ENCODE measurements at regions not wholly inside any gene's neighbourhood (a gene's known extent, or its start where the extent isn't known, plus 50 kb on each side); places are given as distances from the start of the nearest gene placed in this dataset.

DNA sequence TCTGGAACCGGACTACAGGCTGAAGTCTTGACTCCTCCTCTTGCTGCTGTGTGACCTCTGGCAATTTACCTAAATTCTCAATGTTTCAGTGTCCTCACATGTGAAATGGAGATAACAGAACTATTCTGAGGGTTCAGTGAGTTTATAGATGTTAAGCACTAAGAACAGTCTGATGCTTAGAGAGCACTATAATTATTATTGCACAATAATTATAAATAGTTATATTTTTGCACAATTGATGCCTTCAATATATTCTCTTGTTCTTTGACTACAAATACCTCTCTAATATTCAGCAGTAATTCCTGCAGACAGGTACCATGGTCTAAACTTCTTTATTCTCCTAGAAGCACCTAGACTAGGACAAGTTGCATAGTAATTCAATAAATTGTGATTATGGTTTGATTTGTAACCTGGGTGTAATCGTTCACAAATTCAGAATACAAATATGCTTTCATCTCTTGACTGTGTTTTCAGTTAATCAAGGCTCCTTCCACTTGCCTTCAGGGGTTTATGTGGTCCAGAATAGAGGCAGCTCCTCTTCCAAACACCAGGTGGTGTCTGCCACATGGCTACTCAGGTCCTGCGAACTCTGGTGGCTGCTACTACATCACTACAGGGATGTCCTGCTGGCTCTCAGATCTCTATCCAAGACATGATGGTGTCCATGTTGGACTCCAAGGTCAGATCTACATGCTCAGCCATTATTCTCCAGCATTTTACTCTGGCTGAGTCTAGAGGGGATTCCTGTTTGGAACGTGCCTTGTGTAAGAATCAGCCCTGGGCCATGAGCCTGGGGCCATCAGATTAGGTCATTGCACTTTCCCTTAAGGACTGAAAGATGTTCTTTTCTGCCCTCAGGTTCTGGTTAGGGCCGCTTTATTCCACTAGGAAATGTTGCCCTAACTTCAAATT lies 103.4 kb downstream of the QRFPR start:
- DNase-seq = no peak

DNA sequence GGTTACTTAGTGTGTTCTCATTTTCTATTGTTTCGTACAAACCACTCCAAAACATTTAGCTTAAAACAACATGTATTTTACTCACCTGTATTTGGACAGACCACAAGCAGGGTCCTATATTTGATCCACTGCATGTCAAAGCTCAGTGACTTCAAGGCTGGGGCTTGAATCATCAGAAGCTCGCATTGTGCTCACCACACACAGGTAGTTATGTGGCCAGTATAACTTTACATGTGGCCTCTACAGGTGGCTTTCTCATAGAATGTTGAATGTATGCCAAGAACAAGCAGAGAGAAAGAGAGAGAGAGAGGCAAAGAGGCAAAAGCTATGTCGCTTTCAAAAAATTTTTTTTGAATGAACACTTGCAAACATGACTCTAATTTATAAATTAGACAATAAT lies 107.6 kb downstream of the QRFPR start:
- no peak for DNase-seq

DNA sequence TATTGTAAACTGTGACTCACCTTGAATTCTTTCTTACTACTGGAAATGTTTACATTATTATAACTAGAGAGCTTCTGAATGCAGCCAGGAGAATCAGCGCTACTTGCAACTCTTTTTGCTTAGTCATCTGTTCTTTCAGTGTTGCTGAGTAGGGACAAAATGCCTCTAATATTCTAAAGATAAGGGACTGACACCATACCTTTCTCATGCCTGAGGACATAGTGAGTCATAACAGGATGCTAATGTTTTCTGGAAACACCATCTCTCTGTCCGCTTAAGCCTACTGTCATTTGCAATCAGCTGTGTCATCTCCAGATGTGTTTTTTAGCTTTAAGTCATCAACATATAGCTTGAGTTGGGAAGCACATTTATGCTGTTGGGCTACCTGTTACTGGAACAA lies 108.3 kb downstream of the QRFPR start:
- DNase-seq = no peak

DNA sequence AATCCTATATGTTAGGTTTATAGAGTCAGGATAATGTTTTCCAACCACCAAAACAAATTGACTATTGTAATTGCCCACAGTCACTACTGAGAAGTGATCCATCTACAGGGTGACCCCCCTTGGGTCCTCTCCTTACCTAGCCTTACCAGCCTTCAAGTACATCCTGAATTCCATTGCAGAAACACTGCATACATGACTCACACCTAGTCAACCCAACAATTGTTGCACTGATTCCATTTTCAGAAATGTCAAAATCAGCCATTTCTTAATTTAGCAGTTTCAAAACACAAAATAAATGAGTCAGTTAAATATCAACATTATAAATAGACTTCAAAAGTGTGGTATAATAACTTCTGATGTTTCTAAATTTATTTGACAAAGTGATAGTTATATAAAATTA lies 106.3 kb upstream of the TNIP3 start:
- DNase-seq = no peak

DNA sequence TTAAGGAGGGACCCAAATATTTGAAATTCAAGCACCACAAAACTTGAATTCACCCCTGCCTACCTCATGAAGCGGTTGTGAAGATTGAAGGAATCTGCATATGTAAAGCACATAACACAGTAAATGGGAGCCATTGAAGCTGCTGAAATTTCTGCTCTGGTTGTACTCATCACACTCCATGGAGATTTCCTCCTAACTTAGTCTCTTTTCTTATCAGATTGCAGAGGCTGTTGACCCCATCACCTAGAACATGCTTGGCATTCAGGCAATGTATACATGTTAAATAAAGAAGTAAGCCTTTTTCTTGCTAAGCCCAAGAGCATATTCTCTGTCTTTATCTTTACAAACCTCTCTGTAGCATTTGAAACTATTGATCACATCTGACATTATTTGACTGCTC lies 104.9 kb upstream of the TNIP3 start:
- DNase-seq = no peak

DNA sequence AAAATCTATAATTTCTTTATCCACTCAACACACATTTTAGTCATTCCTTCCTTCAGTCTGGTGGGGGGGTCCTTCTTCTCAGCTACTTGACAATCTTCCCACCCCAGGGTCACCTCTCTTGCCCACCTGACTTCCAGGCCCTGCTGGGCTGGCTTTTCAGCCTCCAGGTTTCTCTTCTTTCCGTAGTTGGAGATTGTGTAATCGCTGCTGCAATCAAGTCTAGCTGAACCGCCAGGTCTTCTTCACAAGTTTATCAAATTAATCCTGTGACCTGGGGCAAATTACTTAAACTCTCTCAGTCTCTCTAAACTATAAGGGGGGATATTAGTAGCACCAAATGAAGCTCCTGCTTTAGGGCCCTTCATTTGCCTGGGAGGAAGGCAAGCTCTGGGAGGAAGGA lies 102.9 kb upstream of the TNIP3 start:
- DNase-seq = no peak

DNA sequence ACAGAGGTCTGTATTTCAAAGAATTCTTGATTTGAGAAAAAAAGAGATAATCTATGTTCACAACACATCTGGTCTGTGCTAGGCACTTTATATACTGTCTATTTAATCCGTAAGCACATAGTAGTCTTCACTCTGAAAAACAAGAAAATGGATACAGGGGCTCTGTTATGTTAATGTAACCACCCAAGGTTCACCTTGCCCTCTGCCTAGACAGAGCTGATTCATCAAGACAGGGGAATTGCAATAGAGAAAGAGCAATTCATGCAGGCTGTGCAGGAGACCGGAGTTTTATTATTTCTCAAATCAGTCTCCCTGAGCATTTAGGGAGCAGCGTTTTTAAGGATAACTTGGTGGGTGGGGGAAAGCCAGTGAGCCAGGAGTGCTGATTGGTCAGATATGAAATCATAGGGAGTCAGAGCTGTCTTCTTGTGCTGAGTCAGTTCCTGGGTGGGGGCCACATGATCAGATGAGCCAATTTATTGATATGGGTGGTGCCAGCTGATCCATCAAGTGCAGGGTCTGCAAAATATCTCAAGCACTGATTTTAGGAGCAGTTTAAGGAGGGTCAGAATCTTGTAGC lies 92.9 kb upstream of the TNIP3 start:
- peak in 1 of 2 donors; percentile 3 for DNase-seq

DNA sequence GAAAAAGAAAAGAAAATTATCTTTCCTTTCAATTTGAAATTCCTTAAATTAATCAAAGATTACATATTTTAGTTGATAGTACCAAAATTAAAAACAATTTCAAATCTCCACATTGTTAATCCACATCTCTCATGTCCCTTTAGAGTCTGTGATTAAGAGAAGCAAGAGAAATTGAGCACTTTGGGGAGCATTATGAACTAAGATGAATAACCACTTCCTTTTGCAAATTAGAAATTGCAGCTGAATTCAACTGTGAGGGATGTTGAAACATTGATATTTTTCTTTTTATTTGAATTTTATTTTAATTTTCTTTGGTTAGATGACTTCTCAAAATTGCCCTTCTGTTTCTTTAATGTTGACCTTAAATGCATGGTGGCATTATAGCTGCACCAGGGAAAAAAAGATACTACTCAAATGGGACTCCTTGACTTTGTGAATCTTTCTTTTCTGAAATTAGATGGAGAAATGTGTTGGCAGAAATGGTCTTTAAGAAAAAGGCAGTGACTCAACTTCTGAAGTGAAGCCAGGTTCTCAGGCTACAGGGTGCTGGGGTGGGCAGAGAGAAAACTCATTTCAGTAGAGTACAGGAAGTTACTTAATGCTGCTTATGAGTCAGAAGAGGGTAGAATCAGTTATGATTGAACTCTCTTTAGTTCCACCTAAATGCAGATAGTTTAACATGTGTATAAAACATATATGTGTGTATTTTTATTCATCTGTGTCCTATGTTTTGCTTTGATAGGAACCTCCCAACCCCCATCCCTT lies 92.0 kb upstream of the TNIP3 start:
- DNase-seq = peak; percentile 54 to 62

DNA sequence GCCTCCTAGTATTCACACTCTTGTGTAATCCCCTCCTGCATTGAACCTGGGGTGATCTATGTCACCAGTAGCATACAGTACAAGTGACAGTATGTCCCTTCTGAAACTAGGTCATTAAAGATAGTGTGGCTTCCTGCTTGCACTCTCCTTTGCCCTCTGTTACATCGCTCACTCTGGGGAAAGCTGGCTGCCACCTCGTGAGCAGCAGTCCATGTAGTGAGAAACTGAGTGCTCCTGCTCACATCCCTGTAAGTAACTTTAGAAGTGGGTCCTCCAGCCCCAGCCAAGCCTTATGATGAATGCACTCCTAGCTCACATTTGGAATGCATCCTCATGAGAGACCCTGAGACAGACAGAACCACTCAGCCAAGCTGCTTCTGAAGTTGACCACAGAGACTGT lies 89.8 kb upstream of the TNIP3 start:
- DNase-seq = no peak

DNA sequence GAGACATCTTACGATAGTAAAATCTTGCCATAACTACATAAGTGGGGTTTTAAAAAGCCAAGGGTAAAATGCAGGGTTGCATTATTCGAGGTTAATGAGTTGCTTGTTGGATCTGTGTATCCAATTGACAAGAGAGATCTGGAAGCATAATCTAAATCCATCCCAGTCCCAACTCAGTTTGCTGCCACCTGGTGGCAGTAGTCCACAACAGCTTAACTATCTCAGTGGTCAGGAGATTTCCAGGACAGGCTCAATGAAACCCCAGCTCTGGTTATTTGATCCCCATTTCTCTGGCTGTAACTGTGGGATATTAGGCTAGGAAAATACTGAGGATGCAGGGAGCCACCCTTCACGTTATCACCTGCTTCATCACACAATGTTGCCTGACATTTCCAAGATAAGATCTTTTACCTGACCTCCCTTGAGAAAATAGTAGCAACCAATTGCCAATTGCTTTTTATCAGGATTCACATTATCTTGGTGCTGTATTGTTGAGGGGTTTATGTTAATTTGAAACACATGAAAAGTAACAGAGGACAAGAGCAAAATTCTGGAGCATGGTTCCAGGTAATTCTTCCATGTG lies 88.2 kb upstream of the TNIP3 start:
- peak; percentile 55 to 58 for DNase-seq

DNA sequence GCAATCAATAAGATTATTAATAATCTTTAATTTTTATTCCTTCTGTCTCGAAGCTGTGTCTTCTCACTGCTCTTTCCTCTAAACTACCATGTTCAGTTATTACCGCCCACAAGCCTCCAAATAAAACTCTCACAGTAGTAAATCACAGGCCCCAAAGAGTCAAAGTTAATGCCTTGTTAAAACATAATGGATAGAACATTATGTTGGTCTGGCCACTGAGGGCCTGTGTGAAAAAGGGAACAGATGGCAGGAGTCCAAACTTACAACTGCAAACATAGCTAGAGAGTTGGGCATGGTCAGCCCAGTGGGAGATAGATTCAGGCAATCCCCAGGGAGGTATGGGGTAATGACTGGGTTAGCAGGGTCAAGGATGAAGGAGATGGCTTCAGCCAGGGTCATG lies 84.6 kb upstream of the TNIP3 start:
- no peak for DNase-seq

DNA sequence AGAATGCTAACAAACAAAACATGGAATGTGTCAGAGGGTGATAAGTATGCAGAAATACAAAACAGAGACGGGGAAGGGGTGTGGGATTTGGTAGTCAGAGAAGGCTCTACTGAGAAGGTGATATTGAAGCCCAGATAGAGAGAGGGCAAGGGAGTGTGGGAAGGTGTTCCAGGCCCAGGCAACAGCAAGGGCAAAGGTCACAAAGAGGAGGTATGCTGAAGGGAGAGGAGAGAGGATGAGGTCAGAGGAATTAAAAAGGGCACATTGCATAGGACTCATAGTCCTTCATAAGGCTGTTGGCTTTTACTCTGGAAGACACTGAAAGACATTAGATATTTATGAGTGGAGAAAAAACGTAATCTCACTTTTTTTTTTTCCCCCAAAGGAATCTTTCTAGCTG lies 82.6 kb upstream of the TNIP3 start:
- DNase-seq = no peak

DNA sequence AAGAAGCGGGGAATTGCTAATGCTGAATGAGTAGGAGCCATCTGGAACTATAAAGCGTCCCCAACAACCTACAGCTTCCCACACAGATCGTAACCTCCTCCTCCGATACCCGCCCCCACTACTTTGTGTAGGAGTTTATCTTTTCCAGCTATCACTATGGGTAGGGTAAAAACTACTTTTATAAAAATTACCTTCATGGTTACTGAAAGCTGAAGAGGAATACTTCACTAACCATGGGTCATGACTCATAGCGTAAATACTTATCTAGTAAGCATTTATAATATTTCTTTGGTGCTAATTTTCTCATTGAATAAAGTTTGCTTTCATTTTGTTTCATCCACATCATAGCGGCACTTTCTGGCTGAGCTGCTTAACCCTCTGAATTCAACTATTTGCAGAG lies 79.4 kb upstream of the TNIP3 start:
- DNase-seq = peak; percentile 52 to 62

DNA sequence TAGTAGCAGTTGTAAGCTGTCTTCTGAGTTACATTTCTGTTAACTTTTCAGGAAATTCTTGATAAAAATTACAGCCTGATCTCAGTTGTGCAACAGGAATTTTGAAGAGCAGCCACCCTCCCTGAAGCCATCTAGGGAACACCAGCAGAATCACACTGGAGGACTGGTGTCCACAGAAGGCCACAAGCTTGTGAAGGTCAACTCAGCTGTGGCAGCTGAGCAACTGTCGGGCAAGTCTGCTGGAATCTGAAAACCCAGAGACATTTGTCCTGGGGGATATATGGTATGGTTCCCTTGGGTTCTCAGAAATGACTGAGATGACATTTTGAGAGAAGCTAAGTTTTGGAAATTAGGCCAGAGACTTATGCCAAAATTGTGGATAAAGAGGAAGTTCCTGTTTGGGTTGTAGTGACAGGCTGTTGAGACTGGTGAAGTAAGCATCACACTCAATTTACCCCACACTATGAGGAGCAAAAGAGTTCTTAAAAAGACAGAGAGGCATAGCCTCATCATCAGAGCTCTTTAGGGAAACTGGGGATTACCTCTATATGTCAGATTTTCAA lies 78.1 kb upstream of the TNIP3 start:
- DNase-seq = no peak

DNA sequence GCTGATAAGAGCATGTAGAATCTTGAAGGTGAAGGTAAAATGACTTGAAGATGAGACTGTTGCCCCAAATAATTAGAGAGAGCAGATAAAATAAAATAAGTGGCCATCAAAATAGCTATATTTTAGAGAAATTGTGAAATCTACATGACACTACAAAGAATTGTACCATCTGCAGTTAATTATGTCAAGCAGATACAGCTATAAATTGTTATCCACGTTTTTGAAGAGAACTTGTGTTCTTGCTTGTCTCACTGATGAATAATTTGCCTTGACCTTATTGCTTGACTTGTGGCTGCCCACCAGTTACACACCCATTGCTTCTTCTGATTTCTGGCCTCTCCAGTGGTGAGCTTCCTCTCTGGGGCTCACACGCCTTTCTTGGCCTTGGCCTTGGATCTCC lies 75.8 kb upstream of the TNIP3 start:
- no peak for DNase-seq

DNA sequence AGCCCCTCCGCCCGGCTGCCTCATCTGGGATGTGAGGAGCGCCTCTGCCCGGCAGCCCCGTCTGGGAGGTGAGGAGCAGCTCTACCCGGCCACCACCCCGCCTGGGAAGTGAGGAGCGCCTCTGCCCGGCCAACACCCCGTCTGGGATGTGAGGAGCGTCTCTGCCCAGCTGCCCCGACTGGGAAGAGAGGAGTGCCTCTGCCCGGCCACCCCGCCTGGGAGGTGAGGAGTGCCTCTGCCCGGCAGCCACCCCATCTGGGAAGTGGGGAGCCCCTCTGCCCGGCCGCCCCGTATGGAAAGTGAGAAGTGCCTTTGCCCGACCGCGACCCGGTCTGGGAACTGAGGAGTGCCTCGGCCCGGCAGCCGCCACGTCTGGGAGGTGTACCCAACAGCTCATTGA lies 74.3 kb upstream of the TNIP3 start:
- DNase-seq = no peak

DNA sequence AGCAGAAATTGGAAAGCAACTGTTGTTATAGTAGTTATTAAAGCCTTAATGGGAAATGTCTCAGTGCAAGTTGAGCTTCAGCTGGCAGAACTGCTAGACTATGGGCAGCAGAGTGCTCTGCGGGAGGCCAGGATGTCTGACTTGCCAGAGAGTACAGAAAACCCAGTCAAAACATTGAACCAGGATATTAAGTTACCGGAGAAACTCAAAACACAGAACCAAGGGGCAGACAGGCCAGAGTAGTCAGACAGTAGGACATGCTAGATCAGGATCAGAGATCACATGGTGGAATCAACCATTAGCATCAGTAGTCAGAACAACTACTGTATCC lies 72.9 kb upstream of the TNIP3 start:
- DNase-seq = no peak

DNA sequence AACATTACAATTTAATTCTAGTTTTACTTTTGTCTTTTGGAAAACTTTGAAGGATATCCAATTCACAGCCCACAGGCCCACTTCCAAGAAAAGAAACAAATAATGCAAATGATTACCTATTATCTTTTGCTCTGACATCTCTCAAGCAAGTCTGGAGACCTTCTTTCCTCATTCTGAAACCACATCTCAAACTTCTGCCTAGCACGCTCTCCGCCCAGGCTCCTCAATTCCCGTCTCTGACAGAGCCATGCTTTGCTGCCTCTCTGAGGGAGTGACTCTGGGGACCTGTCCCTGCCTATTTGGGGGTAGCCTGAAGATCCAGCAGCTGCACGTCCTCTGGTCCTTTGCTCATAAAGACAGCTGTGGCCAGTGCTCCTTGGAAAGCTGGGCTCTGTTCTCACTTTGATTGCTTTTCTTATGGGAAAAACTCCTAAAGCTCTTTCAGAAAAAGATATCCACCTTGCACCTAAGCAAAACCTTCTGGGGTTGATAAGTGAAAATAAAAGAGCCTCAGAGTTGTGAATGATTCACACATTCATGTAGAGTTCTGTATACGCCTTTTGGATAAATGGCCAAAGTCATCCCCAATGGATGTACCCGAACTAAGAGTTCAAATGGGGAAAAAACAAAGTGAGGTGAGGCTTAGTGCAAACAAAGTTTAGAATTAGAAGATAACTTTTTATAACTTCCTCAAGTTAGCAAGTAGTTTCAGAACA lies 72.4 kb upstream of the TNIP3 start:
- DNase-seq = no peak

DNA sequence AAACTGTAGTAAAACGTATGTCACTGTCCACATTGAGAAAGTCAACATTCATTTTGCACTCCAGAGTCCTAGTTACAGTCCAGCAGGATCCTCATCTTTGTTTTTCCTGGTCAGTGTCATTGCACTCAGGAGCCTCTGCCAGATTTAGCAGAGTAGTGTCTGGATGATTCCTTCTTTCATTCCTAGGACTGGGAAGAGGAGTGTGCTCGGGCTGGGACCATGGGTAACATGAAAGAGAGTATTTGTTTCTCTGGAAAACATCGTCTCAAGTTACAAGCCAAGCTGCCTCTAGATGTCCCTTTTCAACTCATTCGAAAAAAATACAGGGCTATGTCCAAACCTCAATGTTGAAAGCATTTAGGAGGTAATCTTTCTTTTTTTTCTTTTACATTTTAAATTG lies 69.9 kb upstream of the TNIP3 start:
- DNase-seq = no peak

DNA sequence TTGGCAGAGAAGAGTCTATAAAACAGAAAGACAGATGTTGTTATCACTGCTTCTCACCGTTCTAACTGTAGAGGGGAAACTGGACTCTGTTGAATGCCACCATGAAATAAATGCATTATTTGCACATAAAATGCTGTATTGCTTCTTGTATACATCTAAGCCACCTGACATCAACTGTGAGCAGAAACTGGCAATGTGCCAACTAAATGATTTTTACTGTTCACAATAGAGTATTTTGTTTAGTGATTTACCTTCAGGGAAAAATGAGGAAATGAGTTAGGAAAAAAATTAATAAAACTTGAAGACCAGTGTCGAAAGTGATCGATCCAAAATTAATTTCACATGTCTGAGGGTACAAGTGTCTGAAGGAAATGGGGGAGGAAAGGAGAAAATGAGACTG lies 65.9 kb upstream of the TNIP3 start:
- DNase-seq = no peak

DNA sequence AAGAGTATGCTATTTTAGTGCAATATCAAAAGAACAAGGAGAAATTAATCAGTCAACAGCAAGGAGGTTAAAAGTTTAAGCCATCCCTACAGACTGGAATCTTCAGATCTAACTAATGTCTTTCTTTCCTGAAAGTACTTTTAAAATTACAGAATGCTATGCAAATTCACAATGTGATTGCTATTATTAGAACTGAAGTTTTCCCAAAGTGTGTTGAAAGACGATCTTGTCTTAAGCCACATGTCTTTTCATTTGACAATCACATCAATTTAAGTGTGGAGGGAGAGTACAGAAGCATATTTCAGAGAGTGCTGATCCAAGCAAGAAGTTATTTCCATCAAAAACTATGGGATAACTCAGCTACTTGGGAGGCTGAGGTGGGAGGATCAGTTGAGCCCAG lies 64.7 kb upstream of the TNIP3 start:
- no peak for DNase-seq

DNA sequence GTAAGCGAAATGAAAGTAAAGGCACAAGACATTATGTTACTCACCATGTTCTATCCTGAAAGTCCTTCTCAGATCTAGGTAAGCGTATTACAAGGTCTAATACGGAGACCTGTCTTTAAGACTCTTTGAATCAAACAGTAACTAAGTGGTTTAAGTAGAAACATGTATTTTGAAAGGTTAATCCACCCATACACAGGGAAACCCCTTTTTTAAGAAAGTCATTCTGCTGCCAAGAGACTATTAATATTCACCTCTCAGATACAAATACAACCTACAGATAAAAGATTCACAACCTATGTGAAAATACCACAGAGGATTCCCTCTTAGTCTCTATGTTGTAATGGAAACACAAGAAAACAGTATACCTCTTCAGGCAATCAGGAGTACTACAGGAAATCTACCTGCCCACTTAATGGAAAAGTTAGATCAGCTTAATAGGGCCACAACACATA lies 63.2 kb upstream of the TNIP3 start:
- no peak for DNase-seq

DNA sequence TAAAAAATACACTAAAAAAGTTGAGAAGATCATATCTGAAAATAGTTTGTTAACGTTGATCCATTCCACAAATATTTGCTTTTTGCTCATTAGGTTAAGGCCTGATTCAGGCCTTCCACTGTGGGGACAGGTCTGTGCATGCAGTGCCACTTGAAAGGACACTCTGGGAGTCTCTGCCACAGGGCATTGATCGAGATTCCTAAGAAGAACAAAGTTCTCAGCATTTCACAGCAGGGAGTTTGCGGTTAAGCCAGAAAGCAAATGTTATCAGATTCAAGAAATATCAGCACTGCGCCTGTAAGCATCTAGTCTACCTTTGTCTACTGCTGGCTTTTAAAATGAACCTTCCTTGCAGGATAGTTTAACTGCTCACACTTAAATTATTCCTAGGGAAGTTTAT lies 62.2 kb upstream of the TNIP3 start:
- no peak for DNase-seq
